Adrenal gland (tissue), 9 donors: ENCODE measurements at regions not wholly inside any gene's neighbourhood (a gene's known extent, or its start where the extent isn't known, plus 50 kb on each side); places are given as distances from the start of the nearest gene placed in this dataset.
A peak's percentile ranks its signal among the peaks of the same experiment; 100 is the strongest.

Experiments
- DNase-seq, 7 donors: peaks; one replicate each; pipeline ENCODE4 v3.0.0-alpha.2; 2019 to 2020
- H3K27ac ChIP-seq, 5 donors: fragments of 200-600 bp; sonication (generic) in 4 of 5; 1 replicate in 3 of 5; 2 replicates in 2 of 5; pipeline versions ENCODE4 v1.5.1 to v1.8.0; 2016 to 2020; ENCODE audit warnings: mild to moderate bottlenecking in 1 of 5
- H3K27me3 ChIP-seq: fragments of 200-600 bp; 2 replicates; pipeline ENCODE4 v1.8.0; 2021
- H3K36me3 ChIP-seq, 2 donors: fragments of 200-600 bp; replicated peaks in 1 of 2; 1 replicate in 1 of 2; 2 replicates in 1 of 2; pipeline versions ENCODE4 v1.5.1 to v1.8.0; 2018 to 2022
- H3K4me1 ChIP-seq, 2 donors: fragments of 200-600 bp; replicated peaks in 1 of 2; 1 replicate in 1 of 2; 2 replicates in 1 of 2; pipeline versions ENCODE4 v1.5.1 to v1.8.0; 2018 to 2021
- H3K4me3 ChIP-seq, 4 donors: fragments of 200-600 bp; sonication (generic) in 3 of 4; one replicate each; pipeline ENCODE4 v1.5.1; 2016 to 2018
- H3K9me3 ChIP-seq, 3 donors: fragments of 200-600 bp; sonication (generic) in 1 of 3; replicated peaks in 1 of 3; 1 replicate in 2 of 3; 2 replicates in 1 of 3; pipeline versions ENCODE4 v1.5.1 to v1.8.0; 2016 to 2021
- POLR2A ChIP-seq, 2 donors: fragments of 450-650 bp; IDR thresholded peaks; one replicate each; pipeline ENCODE4 v1.6.1; 2017; ENCODE audit warnings: antibody characterized with exemption in 2 of 2, mild to moderate bottlenecking in 2 of 2, moderate library complexity in 1 of 2
- WGBS, 4 donors: extraction: QIAGEN DNeasy Blood & Tissue Kit in 2 of 4; methylation state at CpG; one replicate each; pipeline versions ENCODE4 v1.1.5 to v1.1.7; 2013 to 2017; 5-methylcytosine and 5-hydroxymethylcytosine counted together
- intact Hi-C, 2 donors: fragments of 100-400 bp; cut with DNase I; formaldehyde crosslinking; loops; one replicate each; pipeline versions ENCODE4 v1.14.1 to v1.15.0; 2022 to 2023
- TF ChIP-seq, protein P1 (sequence below), 6 experiments: fragments of 450-650 bp in 4 of 6; fragments of 200-600 bp in 2 of 6; sonication (generic) in 1 of 6; IDR thresholded peaks; 1 replicate in 5 of 6; 2 replicates in 1 of 6; pipeline versions ENCODE4 v1.5.1 to v1.8.0; 2016 to 2021; ENCODE audit warnings: antibody characterized with exemption in 6 of 6, mild to moderate bottlenecking in 2 of 6, moderate library complexity in 1 of 6
- donor health status: healthy with polysubstance abuse.
- donor health status: Bipolar disorder and iron deficiency.
- donor health status: DM: yes; HTN: yes; CAD: no.
- donor health status: DM: no; HTN: no; CAD: no.
- donor health status: DM: no; HTN: no; CAD: no.

DNA sequence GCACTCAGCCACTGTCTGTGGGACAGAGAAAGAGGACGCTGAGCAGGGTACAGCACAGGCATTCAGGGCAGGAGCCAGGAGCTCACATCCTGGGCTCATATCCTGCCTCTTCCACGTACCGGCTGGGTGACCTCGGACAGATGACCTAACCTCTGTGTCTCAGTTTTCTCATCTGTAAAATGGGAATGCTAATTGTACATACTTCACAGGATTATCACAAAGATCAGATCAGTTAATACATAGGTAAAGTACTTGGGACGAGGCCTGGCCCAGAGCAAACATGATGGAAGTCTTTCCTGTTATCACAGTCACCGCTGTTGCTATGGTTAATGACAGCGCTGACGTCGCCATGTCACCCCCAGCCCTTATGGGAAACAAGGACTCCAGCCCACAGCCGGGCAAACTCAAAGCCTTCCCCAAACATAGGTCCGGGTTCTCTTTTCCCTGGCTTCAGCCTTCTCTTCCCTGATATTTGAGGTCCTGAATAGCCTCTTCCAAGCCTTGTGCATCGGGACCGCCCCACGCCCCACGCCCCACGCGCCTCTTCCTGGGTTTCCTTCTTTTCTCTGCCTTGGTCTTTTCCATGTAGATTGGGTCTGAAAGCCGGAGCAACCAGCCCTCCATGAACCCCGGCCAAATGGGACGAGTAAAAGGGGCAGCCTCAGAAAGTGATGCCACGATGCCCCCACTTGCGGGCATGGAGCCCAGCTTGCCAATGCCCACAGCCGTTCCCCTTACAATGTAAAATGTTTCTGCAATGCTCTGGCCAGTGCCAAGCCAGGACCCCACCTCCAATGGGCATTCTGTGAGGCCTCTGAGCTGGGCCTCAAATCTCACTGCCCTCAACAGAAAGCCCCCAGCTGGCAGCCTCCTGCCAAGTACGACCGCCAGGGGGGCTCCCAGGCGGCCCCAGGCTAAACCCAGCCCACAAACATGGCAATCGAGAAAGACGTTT is 125.4 kb downstream of the RFLNA start:
- intact Hi-C loops, result no loop called here
- H3K4me1 ChIP-seq, result peaks cover 19 to 29% of the 10 kb centered on the region in 2 donors
- WGBS, 4 donors, result 90 to 95% (median 92%) methylated on average over 27 to 28 of the region's 28 CpGs
- TF ChIP-seq, protein P1, sequence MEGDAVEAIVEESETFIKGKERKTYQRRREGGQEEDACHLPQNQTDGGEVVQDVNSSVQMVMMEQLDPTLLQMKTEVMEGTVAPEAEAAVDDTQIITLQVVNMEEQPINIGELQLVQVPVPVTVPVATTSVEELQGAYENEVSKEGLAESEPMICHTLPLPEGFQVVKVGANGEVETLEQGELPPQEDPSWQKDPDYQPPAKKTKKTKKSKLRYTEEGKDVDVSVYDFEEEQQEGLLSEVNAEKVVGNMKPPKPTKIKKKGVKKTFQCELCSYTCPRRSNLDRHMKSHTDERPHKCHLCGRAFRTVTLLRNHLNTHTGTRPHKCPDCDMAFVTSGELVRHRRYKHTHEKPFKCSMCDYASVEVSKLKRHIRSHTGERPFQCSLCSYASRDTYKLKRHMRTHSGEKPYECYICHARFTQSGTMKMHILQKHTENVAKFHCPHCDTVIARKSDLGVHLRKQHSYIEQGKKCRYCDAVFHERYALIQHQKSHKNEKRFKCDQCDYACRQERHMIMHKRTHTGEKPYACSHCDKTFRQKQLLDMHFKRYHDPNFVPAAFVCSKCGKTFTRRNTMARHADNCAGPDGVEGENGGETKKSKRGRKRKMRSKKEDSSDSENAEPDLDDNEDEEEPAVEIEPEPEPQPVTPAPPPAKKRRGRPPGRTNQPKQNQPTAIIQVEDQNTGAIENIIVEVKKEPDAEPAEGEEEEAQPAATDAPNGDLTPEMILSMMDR (IDR thresholded peaks at IDR 0.05), result no peak
- TF ChIP-seq POLR2A (IDR thresholded peaks at IDR 0.05), result no peak
- peaks cover 0 to 41% of the 10 kb centered on the region in 2 donors for H3K36me3 ChIP-seq
- no peaks in the 10 kb centered on the region for H3K27me3 ChIP-seq
- H3K27ac ChIP-seq, result peak overlapping the region in 2 of 5 donors; percentile 88 to 91
- no peaks in the 10 kb centered on the region for H3K9me3 ChIP-seq
- no peak for DNase-seq
- H3K4me3 ChIP-seq, result no peak overlapping the region

- DNase-seq, result no peak
- TF ChIP-seq POLR2A (IDR thresholded peaks at IDR 0.05), result no peak
- TF ChIP-seq, protein P1 (IDR thresholded peaks at IDR 0.05), result no peak
- Histone ChIP-seq H3K9me3 (no peaks in the 10 kb centered on the region), H3K4me3 (no peak overlapping the region), H3K27ac (no peak overlapping the region), H3K36me3 (peaks cover 0 to 33% of the 10 kb centered on the region in 2 donors), H3K4me1 (peaks cover 19 to 27% of the 10 kb centered on the region in 2 donors), H3K27me3 (no peaks in the 10 kb centered on the region)
- 89 to 94% (median 93%) methylated on average over 17 to 21 of the region's 21 CpGs for WGBS, 4 donors
- intact Hi-C loops, result no loop called here
Observed at GRCh38 chr12:124419292-124420040, 124.6 kb downstream of the RFLNA start.

DNA sequence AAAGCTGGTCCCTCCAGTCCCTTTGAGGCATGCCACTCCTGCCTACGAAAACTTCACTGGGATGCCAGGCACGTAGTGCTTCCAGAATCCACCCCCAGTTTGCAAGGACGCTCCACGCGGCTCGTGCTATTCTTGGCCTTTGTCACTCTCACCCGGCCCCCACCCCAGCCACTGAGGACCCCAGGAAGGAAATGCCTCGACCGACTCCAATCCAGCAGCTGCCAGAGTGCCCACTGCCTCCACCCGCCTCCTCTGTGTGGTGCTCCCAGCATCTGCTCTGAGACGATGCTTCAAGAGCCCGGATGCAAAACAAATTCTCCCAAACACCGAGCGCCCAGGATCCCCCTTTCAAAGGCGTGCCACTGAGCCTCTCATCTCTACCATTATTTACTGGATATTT is 123.9 kb downstream of the RFLNA start:
- Histone ChIP-seq H3K36me3 (peaks cover 0 to 30% of the 10 kb centered on the region in 2 donors), H3K4me1 (peaks cover 17 to 23% of the 10 kb centered on the region in 2 donors), H3K27me3 (no peaks in the 10 kb centered on the region), H3K27ac (no peak overlapping the region), H3K9me3 (no peaks in the 10 kb centered on the region), H3K4me3 (no peak overlapping the region)
- no peak for TF ChIP-seq POLR2A (IDR thresholded peaks at IDR 0.05)
- TF ChIP-seq, protein P1 (IDR thresholded peaks at IDR 0.05), result no peak
- DNase-seq, result no peak
- intact Hi-C loops, result no loop called here
- WGBS, 4 donors, result 81 to 91% (median 86%) methylated on average over 12 to 15 of the region's 15 CpGs

GRCh38 chr12:124418156-124418555 is 123.3 kb downstream of the RFLNA start:
- Histone ChIP-seq H3K4me3 (no peak overlapping the region), H3K27me3 (no peaks in the 10 kb centered on the region), H3K36me3 (peaks cover 0 to 30% of the 10 kb centered on the region in 2 donors), H3K9me3 (no peaks in the 10 kb centered on the region), H3K27ac (no peak overlapping the region), H3K4me1 (peaks cover 11 to 22% of the 10 kb centered on the region in 2 donors)
- 93 to 95% (median 94%) methylated on average over 8 to 13 of the region's 13 CpGs for WGBS, 4 donors
- intact Hi-C loops, result no loop called here
- no peak for DNase-seq
- TF ChIP-seq, protein P1 (IDR thresholded peaks at IDR 0.05), result no peak
- TF ChIP-seq POLR2A (IDR thresholded peaks at IDR 0.05), result no peak
